ENCODE measurements at regions not wholly inside any gene's neighbourhood (a gene's known extent, or its start where the extent isn't known, plus 50 kb on each side); places are given as distances from the start of the nearest gene placed in this dataset.

- no peak for DNase-seq (ENCODE audit: low read depth)
- no peak overlapping the region for H3K4me3 ChIP-seq (ENCODE audit: control insufficient read depth, low read depth, low read length)
- TF ChIP-seq CTCF (IDR thresholded peaks at IDR 0.05; ENCODE audit: control insufficient read depth, insufficient read depth, low read depth, low read length, missing control alignments): no peak
Measured at GRCh38 chr11:23836981-23837380, 659.9 kb upstream of the LUZP2 start.

- no peak for DNase-seq (ENCODE audit: low read depth)
- H3K4me3 ChIP-seq (ENCODE audit: control insufficient read depth, low read depth, low read length): no peak overlapping the region
- no peak for TF ChIP-seq CTCF (IDR thresholded peaks at IDR 0.05; ENCODE audit: control insufficient read depth, insufficient read depth, low read depth, low read length, missing control alignments)
Measured at GRCh38 chr11:23840872-23841271, 656.0 kb upstream of the LUZP2 start.

- no peak for TF ChIP-seq CTCF (IDR thresholded peaks at IDR 0.05; ENCODE audit: control insufficient read depth, insufficient read depth, low read depth, low read length, missing control alignments)
- DNase-seq (ENCODE audit: low read depth): no peak
- H3K4me3 ChIP-seq (ENCODE audit: control insufficient read depth, low read depth, low read length): no peak overlapping the region
Measured at GRCh38 chr11:23846902-23847422, 649.9 kb upstream of the LUZP2 start.

- no peak for TF ChIP-seq CTCF (IDR thresholded peaks at IDR 0.05; ENCODE audit: control insufficient read depth, insufficient read depth, low read depth, low read length, missing control alignments)
- no peak for DNase-seq (ENCODE audit: low read depth)
- no peak overlapping the region for H3K4me3 ChIP-seq (ENCODE audit: control insufficient read depth, low read depth, low read length)
Measured at GRCh38 chr11:23851216-23851615, 645.6 kb upstream of the LUZP2 start.

- no peak overlapping the region for H3K4me3 ChIP-seq (ENCODE audit: control insufficient read depth, low read depth, low read length)
- TF ChIP-seq CTCF (IDR thresholded peaks at IDR 0.05; ENCODE audit: control insufficient read depth, insufficient read depth, low read depth, low read length, missing control alignments): no peak
- no peak for DNase-seq (ENCODE audit: low read depth)
Measured at GRCh38 chr11:23856654-23857053, 640.2 kb upstream of the LUZP2 start.

- TF ChIP-seq CTCF (IDR thresholded peaks at IDR 0.05; ENCODE audit: control insufficient read depth, insufficient read depth, low read depth, low read length, missing control alignments): no peak
- DNase-seq (ENCODE audit: low read depth): no peak
- H3K4me3 ChIP-seq (ENCODE audit: control insufficient read depth, low read depth, low read length): no peak overlapping the region
Measured at GRCh38 chr11:23859087-23859486, 637.8 kb upstream of the LUZP2 start.

GRCh38 chr11:23861615-23862014 is 635.2 kb upstream of the LUZP2 start:
- no peak overlapping the region for H3K4me3 ChIP-seq (ENCODE audit: control insufficient read depth, low read depth, low read length)
- DNase-seq (ENCODE audit: low read depth): no peak
- no peak for TF ChIP-seq CTCF (IDR thresholded peaks at IDR 0.05; ENCODE audit: control insufficient read depth, insufficient read depth, low read depth, low read length, missing control alignments)

Measured in AG09309 (cell line).